Urinary bladder (tissue), 3 donors: ENCODE measurements at regions not wholly inside any gene's neighbourhood (a gene's known extent, or its start where the extent isn't known, plus 50 kb on each side); places are given as distances from the start of the nearest gene placed in this dataset.

ENCODE experiments used
- DNase-seq: peaks from one replicate; pipeline ENCODE4 v3.0.0-alpha.2; 2015; ENCODE audit errors: extremely low spot score
- H3K27ac ChIP-seq: one replicate; pipeline ENCODE4 v1.5.1; 2013; ENCODE audit warnings: low read depth, mild to moderate bottlenecking, moderate library complexity
- H3K36me3 ChIP-seq: one replicate; pipeline ENCODE4 v1.6.1; 2013; ENCODE audit warnings: mild to moderate bottlenecking, moderate library complexity; ENCODE audit not compliant: insufficient read depth
- H3K4me1 ChIP-seq: one replicate; pipeline ENCODE4 v1.6.1; 2013; ENCODE audit warnings: mild to moderate bottlenecking, moderate library complexity; ENCODE audit not compliant: insufficient read depth
- H3K4me3 ChIP-seq: one replicate; pipeline ENCODE4 v1.5.1; 2013; ENCODE audit warnings: low read depth, low read length
- WGBS: extraction: QIAGEN DNeasy Blood & Tissue Kit; methylation state at CpG from one replicate; pipeline ENCODE4 v1.1.7; 2013; 5-methylcytosine and 5-hydroxymethylcytosine counted together
- donor health status: healthy with polysubstance abuse.
- donor health status: healthy.

GRCh38 chr3:168914662-168915061 lies 748.9 kb downstream of the MECOM start:
- no peak for DNase-seq
- 80% methylated on average over 1 of the region's 1 CpG for WGBS
- H3K27ac ChIP-seq: no peak overlapping the region
- no peak overlapping the region for H3K4me3 ChIP-seq
- H3K36me3 ChIP-seq: no peaks in the 10 kb centered on the region
- no peaks in the 10 kb centered on the region for H3K4me1 ChIP-seq

- H3K4me3 ChIP-seq: no peak overlapping the region
- 71% methylated on average over 1 of the region's 1 CpG for WGBS
- DNase-seq: no peak
- H3K4me1 ChIP-seq: no peaks in the 10 kb centered on the region
- no peak overlapping the region for H3K27ac ChIP-seq
- H3K36me3 ChIP-seq: no peaks in the 10 kb centered on the region
Measured at GRCh38 chr3:168909260-168909659, 754.3 kb downstream of the MECOM start.

- Histone ChIP-seq H3K36me3 (no peaks in the 10 kb centered on the region), H3K27ac (no peak overlapping the region), H3K4me3 (no peak overlapping the region), H3K4me1 (no peaks in the 10 kb centered on the region)
- 99% methylated on average over 1 of the region's 1 CpG for WGBS
- DNase-seq: no peak
Measured at GRCh38 chr3:168895419-168895818, 768.1 kb downstream of the MECOM start.

GRCh38 chr3:168894214-168894613 lies 769.3 kb downstream of the MECOM start:
- no peak for DNase-seq
- Histone ChIP-seq H3K36me3 (no peaks in the 10 kb centered on the region), H3K4me3 (no peak overlapping the region), H3K27ac (no peak overlapping the region), H3K4me1 (no peaks in the 10 kb centered on the region)
- WGBS: 95% methylated on average over 2 of the region's 2 CpGs

GRCh38 chr3:168889666-168890065 lies 773.8 kb downstream of the MECOM start:
- 66% methylated on average over 1 of the region's 1 CpG for WGBS
- H3K4me1 ChIP-seq: no peaks in the 10 kb centered on the region
- no peak overlapping the region for H3K27ac ChIP-seq
- no peaks in the 10 kb centered on the region for H3K36me3 ChIP-seq
- DNase-seq: no peak
- no peak overlapping the region for H3K4me3 ChIP-seq

GRCh38 chr3:168888781-168889180 lies 774.7 kb downstream of the MECOM start:
- DNase-seq: no peak
- no peaks in the 10 kb centered on the region for H3K36me3 ChIP-seq
- no peak overlapping the region for H3K27ac ChIP-seq
- peaks cover 3% of the 10 kb centered on the region for H3K4me1 ChIP-seq
- H3K4me3 ChIP-seq: no peak overlapping the region
- 86% methylated on average over 2 of the region's 2 CpGs for WGBS

GRCh38 chr3:168885028-168885427 lies 778.5 kb downstream of the MECOM start:
- H3K4me1 ChIP-seq: peaks cover 3% of the 10 kb centered on the region
- no peak overlapping the region for H3K4me3 ChIP-seq
- 70% methylated on average over 2 of the region's 2 CpGs for whole genome bisulfite sequencing
- no peaks in the 10 kb centered on the region for H3K36me3 ChIP-seq
- DNase-seq: no peak
- H3K27ac ChIP-seq: no peak overlapping the region

GRCh38 chr3:168884353-168884903 lies 779.1 kb downstream of the MECOM start:
- no peaks in the 10 kb centered on the region for H3K36me3 ChIP-seq
- WGBS: 1% methylated on average over 1 of the region's 1 CpG
- DNase-seq: peak; percentile 26

GRCh38 chr3:168883145-168883544 lies 780.4 kb downstream of the MECOM start:
- Histone ChIP-seq H3K36me3 (no peaks in the 10 kb centered on the region), H3K4me3 (no peak overlapping the region), H3K27ac (no peak overlapping the region), H3K4me1 (peaks cover 3% of the 10 kb centered on the region)
- 0% methylated on average over 1 of the region's 1 CpG for WGBS
- DNase-seq: no peak

More at GRCh38 chr3:168884353-168884903, 779.1 kb downstream of the MECOM start:
- Histone ChIP-seq H3K4me3 (no peak overlapping the region), H3K27ac (no peak overlapping the region), H3K4me1 (peaks cover 3% of the 10 kb centered on the region)

- peaks cover 3% of the 10 kb centered on the region for H3K4me1 ChIP-seq
- no peak overlapping the region for H3K27ac ChIP-seq
- WGBS: 65% methylated on average over 3 of the region's 3 CpGs
- no peaks in the 10 kb centered on the region for H3K36me3 ChIP-seq
- no peak for DNase-seq
- H3K4me3 ChIP-seq: no peak overlapping the region
Measured at GRCh38 chr3:168881804-168882203, 781.7 kb downstream of the MECOM start.

- no peak for DNase-seq
- H3K27ac ChIP-seq: no peak overlapping the region
- peaks cover 2% of the 10 kb centered on the region for H3K36me3 ChIP-seq
- 74% methylated on average over 1 of the region's 1 CpG for WGBS
- H3K4me1 ChIP-seq: no peaks in the 10 kb centered on the region
- no peak overlapping the region for H3K4me3 ChIP-seq
Measured at GRCh38 chr3:168878655-168879054, 782.9 kb upstream of the GOLIM4 start.

- Histone ChIP-seq H3K4me3 (no peak overlapping the region), H3K36me3 (peaks cover 2% of the 10 kb centered on the region), H3K27ac (no peak overlapping the region), H3K4me1 (no peaks in the 10 kb centered on the region)
- WGBS: 71% methylated on average over 1 of the region's 1 CpG
- DNase-seq: peak; percentile 31
Measured at GRCh38 chr3:168877899-168878298, 782.2 kb upstream of the GOLIM4 start.

GRCh38 chr3:168876346-168877035 lies 780.8 kb upstream of the GOLIM4 start:
- Histone ChIP-seq H3K4me1 (no peaks in the 10 kb centered on the region), H3K27ac (no peak overlapping the region), H3K4me3 (no peak overlapping the region), H3K36me3 (peaks cover 2% of the 10 kb centered on the region)
- WGBS: 66% methylated on average over 4 of the region's 4 CpGs
- no peak for DNase-seq

- Histone ChIP-seq H3K4me3 (no peak overlapping the region), H3K27ac (no peak overlapping the region), H3K4me1 (no peaks in the 10 kb centered on the region), H3K36me3 (peaks cover 2% of the 10 kb centered on the region)
- 88% methylated on average over 3 of the region's 3 CpGs for WGBS
- no peak for DNase-seq
Measured at GRCh38 chr3:168872826-168873225, 777.1 kb upstream of the GOLIM4 start.
